IPS DF 6.9 (cell line): ENCODE measurements at regions not wholly inside any gene's neighbourhood (a gene's known extent, or its start where the extent isn't known, plus 50 kb on each side); places are given as distances from the start of the nearest gene placed in this dataset.

Experiments
- DNase-seq: peaks from one replicate; pipeline ENCODE4 v3.0.0-alpha.2; 2013; ENCODE audit warnings: low read depth, low spot score
- H3K27ac ChIP-seq: one replicate; pipeline ENCODE4 v1.5.1; 2013; ENCODE audit warnings: low read length, control low read depth
- H3K27me3 ChIP-seq: 2 replicates; pipeline ENCODE4 v1.6.1; 2013; ENCODE audit warnings: mild to moderate bottlenecking, low read length; ENCODE audit not compliant: control insufficient read depth, insufficient read depth
- H3K36me3 ChIP-seq: 2 replicates; pipeline ENCODE4 v1.6.1; 2013; ENCODE audit warnings: low read length; ENCODE audit not compliant: control insufficient read depth, insufficient read depth
- H3K4me1 ChIP-seq: 2 replicates; pipeline ENCODE4 v1.6.1; 2013; ENCODE audit warnings: low read length; ENCODE audit not compliant: control insufficient read depth, insufficient read depth
- H3K4me3 ChIP-seq: 2 replicates; pipeline ENCODE4 v1.5.1; 2013; ENCODE audit warnings: mild to moderate bottlenecking, low read length
- H3K9me3 ChIP-seq: 2 replicates; pipeline ENCODE4 v1.6.1; 2013; ENCODE audit warnings: low read length, inconsistent platforms; ENCODE audit not compliant: control insufficient read depth, insufficient read depth
- WGBS: extraction: QIAGEN DNeasy Blood & Tissue Kit; methylation state at CpG from one replicate; pipeline ENCODE4 v1.1.7; 2013; ENCODE audit warnings: mixed read lengths, missing lambda C conversion rate; ENCODE audit not compliant: insufficient read length, insufficient coverage; 5-methylcytosine and 5-hydroxymethylcytosine counted together

DNA sequence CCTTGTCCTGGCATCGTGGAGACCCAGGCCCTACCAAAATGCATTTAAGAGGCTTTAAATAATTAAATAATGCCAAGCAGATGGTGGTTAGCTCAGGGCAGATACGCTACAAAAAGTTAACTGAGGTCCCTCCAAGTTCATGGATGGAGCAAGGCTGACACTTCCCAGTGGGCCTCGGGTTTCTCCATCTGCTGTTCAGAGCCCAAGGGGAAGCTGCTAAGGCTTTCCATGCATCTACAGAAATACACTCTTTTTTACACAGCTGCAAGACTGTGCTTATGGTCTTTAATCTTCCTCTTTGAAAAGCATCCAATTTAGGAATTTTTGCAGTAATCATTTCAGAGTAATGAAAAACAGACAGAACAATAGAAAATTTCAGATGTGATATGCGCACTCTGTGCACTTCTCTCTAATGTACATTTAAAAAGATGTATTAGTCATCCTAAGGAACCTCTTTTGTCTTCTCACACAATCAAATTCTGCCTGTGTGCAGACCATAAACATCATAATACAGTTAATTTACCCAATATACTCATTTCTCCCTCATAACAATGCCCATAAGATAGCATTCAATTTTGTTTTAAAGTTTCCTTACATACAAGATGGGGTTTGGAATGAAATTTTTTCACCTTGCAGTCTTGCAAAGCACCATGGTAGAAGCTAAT lies 173.2 kb upstream of the ATP1B1 start:
- no CpG with 5 or more reads among the region's 4 CpGs for WGBS
- Histone ChIP-seq H3K27ac (no peak overlapping the region), H3K9me3 (no peaks in the 10 kb centered on the region)

DNA sequence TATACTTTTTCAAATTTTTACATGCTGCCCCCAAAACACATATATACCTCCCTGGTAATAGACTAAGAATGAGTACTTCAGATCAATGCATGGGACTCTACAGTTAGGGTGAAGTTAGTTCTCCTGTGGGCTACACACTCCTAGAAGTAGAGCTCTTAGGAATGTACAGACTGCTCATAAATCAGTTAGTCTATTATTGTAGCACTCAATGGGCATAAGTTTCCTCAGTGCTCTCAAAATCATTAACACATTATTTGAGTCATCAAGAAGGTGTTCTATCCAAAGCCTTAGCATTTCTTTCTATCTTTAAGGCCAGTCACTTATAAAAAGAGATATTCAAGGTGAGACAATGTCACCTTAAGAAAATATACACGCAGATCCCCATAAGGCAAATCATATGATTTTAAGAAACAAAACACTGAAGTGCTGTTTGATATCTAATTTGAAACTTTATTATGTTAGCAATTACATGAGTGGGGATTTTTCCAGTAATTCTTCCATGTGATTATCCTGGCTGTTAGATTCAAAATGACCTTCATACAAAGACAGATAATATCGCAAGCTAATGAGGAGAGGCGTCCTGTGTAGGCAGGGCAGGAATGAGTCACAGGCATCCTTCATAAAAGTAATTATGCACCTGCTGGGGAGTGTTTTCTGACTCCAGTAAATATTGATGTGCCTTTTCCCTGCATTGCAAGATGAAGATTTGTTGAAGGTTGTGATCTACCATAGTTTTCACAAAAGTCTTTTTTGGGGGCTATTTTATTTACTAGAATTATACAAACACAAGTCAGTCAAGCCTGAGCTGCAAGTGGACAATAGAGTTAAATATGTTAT lies 167.2 kb upstream of the ATP1B1 start:
- WGBS, result no CpG with 5 or more reads among the region's 3 CpGs
- Histone ChIP-seq H3K9me3 (no peaks in the 10 kb centered on the region), H3K4me3 (no peak overlapping the region), H3K4me1 (no peaks in the 10 kb centered on the region), H3K27me3 (no peaks in the 10 kb centered on the region), H3K27ac (no peak overlapping the region), H3K36me3 (no peaks in the 10 kb centered on the region)
- DNase-seq, result no peak

More for the DNA sequence above, 173.2 kb upstream of the ATP1B1 start:
- no peak for DNase-seq
- H3K27me3 ChIP-seq, result no peaks in the 10 kb centered on the region
- no peaks in the 10 kb centered on the region for H3K4me1 ChIP-seq
- no peak overlapping the region for H3K4me3 ChIP-seq
- no peaks in the 10 kb centered on the region for H3K36me3 ChIP-seq

DNA sequence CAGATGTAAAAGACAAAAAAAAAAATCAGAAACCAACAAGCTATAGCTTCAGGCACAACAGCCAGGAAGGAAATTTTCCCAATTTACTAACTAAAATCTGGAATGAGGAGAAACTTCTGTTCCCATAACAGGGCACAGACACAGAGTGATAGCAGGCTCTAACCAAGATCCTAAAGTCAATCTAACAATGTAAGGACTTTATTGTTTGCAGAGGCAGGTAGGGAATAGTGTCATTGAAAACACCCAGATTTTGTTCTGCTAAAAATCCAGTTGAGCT lies 166.6 kb upstream of the ATP1B1 start:
- Histone ChIP-seq H3K4me3 (no peak overlapping the region), H3K9me3 (no peaks in the 10 kb centered on the region), H3K27me3 (no peaks in the 10 kb centered on the region), H3K4me1 (no peaks in the 10 kb centered on the region), H3K36me3 (no peaks in the 10 kb centered on the region), H3K27ac (no peak overlapping the region)
- DNase-seq, result no peak

DNA sequence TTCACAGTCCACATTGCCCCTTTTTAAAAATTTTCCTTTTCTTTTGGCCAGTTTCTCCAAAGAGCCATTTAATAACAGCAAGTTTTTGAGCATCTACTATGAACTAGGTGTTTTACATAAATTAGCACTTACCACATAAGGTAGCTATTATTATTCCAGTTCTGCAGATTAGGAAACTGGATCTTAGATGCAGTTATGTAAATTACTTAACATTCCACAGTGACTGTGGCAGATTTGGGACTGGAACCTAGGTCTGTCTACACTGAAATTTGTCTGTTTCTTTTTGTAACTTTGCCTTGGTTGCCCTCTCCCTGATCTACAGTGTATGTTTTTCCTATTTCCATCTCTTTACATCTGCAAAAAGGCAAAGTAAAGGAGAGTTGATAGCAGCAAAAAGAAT lies 164.8 kb upstream of the ATP1B1 start:
- H3K4me1 ChIP-seq, result no peaks in the 10 kb centered on the region
- no peaks in the 10 kb centered on the region for H3K36me3 ChIP-seq
- no peak overlapping the region for H3K27ac ChIP-seq
- no peak overlapping the region for H3K4me3 ChIP-seq
- no peak for DNase-seq
- H3K27me3 ChIP-seq, result no peaks in the 10 kb centered on the region
- H3K9me3 ChIP-seq, result no peaks in the 10 kb centered on the region

- H3K4me1 ChIP-seq, result no peaks in the 10 kb centered on the region
- H3K27me3 ChIP-seq, result no peaks in the 10 kb centered on the region
- H3K4me3 ChIP-seq, result no peak overlapping the region
- H3K27ac ChIP-seq, result no peak overlapping the region
- no peak for DNase-seq
- WGBS, result no CpG with 5 or more reads among the region's 2 CpGs
- H3K36me3 ChIP-seq, result no peaks in the 10 kb centered on the region
- H3K9me3 ChIP-seq, result no peaks in the 10 kb centered on the region
Measured at GRCh38 chr1:168942165-168942564, 164.3 kb upstream of the ATP1B1 start.

DNA sequence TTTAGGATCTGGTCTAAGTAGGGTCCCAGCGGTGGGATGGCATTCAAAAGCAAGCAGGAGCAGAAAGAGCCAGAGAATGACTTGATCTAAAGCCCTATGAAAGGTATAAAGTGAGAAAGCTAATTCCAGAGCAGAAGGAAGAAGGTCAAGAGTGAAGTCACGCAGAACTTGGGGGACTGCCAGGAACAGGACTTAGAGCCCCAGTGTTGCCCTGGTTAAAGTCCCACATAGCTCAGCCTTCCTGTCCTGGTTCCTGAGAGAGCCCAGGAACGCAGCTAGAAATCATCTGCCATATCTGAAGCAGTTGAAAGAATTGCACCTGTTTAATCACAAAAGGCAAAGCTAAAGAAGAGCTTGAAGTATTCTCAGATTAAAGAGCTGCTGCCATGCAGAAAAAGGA lies 160.6 kb upstream of the ATP1B1 start:
- DNase-seq, result no peak
- WGBS, result no CpG with 5 or more reads among the region's 3 CpGs
- H3K4me1 ChIP-seq, result no peaks in the 10 kb centered on the region
- no peak overlapping the region for H3K4me3 ChIP-seq
- H3K27ac ChIP-seq, result no peak overlapping the region
- H3K9me3 ChIP-seq, result no peaks in the 10 kb centered on the region
- H3K27me3 ChIP-seq, result no peaks in the 10 kb centered on the region
- H3K36me3 ChIP-seq, result no peaks in the 10 kb centered on the region

GRCh38 chr1:168947041-168947440 lies 159.4 kb upstream of the ATP1B1 start:
- Histone ChIP-seq H3K36me3 (no peaks in the 10 kb centered on the region), H3K9me3 (no peaks in the 10 kb centered on the region), H3K27ac (no peak overlapping the region), H3K27me3 (no peaks in the 10 kb centered on the region), H3K4me1 (no peaks in the 10 kb centered on the region), H3K4me3 (no peak overlapping the region)
- DNase-seq, result no peak
- WGBS, result no CpG with 5 or more reads among the region's 2 CpGs

DNA sequence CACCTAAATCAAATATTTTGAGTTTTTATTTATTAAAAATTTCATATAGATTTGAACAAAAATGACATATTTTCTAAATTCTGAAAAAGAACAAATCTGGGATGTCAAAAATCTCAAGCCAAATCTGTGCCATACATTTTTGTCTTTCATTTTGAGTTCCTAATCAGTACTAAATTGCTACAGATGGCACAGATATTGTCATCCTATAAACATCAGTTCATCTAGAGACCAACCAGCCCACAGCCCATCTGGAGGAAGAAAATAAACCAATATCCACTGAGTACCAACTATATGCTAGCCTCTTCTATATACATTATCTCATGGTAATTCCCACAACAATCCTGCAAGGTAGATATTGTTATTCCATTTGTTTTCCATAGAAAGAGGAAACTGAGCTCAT lies 156.8 kb upstream of the ATP1B1 start:
- no peaks in the 10 kb centered on the region for H3K9me3 ChIP-seq

DNA sequence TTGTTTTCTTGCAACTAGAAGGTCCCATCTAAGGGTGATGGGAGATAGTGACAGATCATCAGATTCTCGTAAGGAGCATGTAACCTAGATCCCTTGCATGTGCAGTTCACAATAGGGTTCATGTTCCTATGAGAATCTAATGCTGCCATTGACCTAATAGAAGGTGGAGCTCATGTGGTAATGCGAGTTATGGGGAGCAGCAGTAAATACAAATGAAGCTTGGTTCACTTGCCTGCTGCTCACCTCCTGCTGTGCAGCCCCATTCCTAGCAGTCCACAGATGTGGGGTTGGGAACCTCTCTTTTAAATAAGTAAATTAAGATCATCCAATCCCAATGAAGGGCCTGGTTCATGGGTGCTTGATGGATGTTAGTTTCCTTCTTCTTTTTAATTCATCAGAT lies 148.7 kb upstream of the ATP1B1 start:
- DNase-seq, result no peak
- Histone ChIP-seq H3K9me3 (no peaks in the 10 kb centered on the region; the same call in 1 of the 2 replicates), H3K36me3 (no peaks in the 10 kb centered on the region), H3K4me1 (no peaks in the 10 kb centered on the region), H3K4me3 (no peak overlapping the region), H3K27ac (no peak overlapping the region), H3K27me3 (no peaks in the 10 kb centered on the region)
- WGBS, result no CpG with 5 or more reads among the region's 2 CpGs

More for the DNA sequence above, 156.8 kb upstream of the ATP1B1 start:
- Histone ChIP-seq H3K27ac (no peak overlapping the region), H3K4me3 (no peak overlapping the region), H3K27me3 (no peaks in the 10 kb centered on the region), H3K4me1 (no peaks in the 10 kb centered on the region), H3K36me3 (no peaks in the 10 kb centered on the region)
- DNase-seq, result no peak

- Histone ChIP-seq H3K9me3 (no peaks in the 10 kb centered on the region; the same call in 1 of the 2 replicates), H3K36me3 (no peaks in the 10 kb centered on the region), H3K4me3 (no peak overlapping the region), H3K27me3 (no peaks in the 10 kb centered on the region), H3K27ac (no peak overlapping the region), H3K4me1 (no peaks in the 10 kb centered on the region)
- no CpG with 5 or more reads among the region's 5 CpGs for WGBS
- no peak for DNase-seq
Measured at GRCh38 chr1:168958562-168959289, 147.8 kb upstream of the ATP1B1 start.
